ENCODE measurements at regions not wholly inside any gene's neighbourhood (a gene's known extent, or its start where the extent isn't known, plus 50 kb on each side); places are given as distances from the start of the nearest gene placed in this dataset.
A peak's percentile ranks its signal among the peaks of the same experiment; 100 is the strongest.

DNA sequence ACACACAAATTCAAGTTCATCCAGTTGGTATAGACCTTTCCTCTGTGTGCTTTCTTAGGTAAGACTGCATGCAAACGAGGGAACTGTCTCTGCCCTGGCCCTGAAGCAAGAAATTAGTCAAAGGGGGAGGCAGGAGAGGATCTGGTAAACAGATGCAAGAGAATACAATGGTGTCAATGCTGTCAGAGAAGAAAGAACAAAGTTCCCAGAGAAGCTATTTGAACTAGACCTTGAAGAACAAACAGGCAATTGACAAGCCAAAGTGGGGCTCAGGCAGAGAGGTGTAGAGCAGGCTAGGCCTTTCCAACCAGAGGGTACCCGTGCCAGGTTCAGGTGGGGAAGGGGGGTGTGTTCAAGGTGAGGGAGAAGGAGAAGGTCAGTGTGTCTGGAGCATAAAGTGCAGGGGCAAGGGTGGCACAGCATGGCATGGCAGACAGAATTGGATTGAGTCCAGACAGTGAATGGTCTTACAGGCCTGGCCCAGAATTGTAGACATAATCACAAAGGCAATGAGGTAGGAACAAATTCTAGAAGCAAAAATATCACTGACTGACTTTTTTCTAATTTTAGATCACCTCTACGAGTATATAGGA is 95.0 kb upstream of the STARD13 start:
- H3K4me1 Mint-ChIP-seq (ENCODE audit: low read depth in 2 of 2) = no peaks in the 10 kb centered on the region
- H3K9me3 Mint-ChIP-seq = no peaks in the 10 kb centered on the region
- no peak overlapping the region for H3K27ac Mint-ChIP-seq
- no peaks in the 10 kb centered on the region for H3K27me3 Mint-ChIP-seq
- H3K4me3 Mint-ChIP-seq = no peak overlapping the region
- no peak for DNase-seq (ENCODE audit: low spot score)
- no peak for ATAC-seq
- H3K36me3 Mint-ChIP-seq = no peaks in the 10 kb centered on the region

DNA sequence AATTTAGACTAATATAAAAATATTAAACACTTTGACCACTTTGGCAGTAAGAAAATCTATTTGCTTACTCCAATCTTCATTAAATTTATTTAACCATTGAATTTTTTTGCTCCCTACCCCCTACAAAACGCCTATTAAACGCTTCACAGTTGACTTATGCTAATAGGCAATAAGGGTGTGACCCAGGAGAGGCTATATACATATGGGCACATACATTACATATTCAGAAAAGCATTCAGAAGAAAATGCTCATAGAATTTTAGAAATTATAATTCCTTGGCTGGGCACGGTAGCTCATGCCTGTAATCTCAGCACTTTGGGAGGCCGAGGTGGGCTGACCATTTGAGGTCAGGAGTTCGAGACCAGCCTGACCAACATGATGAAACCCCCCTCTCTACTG is 95.6 kb upstream of the STARD13 start:
- no peaks in the 10 kb centered on the region for H3K4me1 Mint-ChIP-seq (ENCODE audit: low read depth in 2 of 2)
- no peak overlapping the region for H3K27ac Mint-ChIP-seq
- H3K4me3 Mint-ChIP-seq = no peak overlapping the region
- H3K36me3 Mint-ChIP-seq = no peaks in the 10 kb centered on the region
- H3K27me3 Mint-ChIP-seq = no peaks in the 10 kb centered on the region
- no peak for DNase-seq (ENCODE audit: low spot score)
- no peak for ATAC-seq
- no peaks in the 10 kb centered on the region for H3K9me3 Mint-ChIP-seq

DNA sequence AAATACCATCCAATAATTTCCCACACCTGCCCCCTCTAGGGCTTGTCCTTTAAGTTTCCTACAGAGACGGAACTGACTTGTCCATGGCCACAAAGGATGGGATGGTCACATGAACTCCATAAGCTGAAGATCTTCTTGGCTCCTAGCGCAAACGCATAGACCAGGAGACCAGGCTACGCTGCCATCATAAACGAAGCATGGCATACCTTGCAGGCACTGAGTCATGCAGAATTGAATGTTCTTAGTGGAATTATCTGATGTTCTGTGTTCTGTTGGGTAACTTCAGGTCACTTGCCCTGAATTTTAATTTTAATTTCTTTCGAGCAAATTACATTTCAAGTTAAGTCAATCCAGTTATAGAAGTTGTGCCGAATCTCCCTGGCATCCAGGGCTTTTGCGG is 96.4 kb upstream of the STARD13 start:
- no peak overlapping the region for H3K4me3 Mint-ChIP-seq
- H3K27ac Mint-ChIP-seq = no peak overlapping the region
- no peaks in the 10 kb centered on the region for H3K27me3 Mint-ChIP-seq
- H3K36me3 Mint-ChIP-seq = no peaks in the 10 kb centered on the region
- ATAC-seq (no peak), DNase-seq (ENCODE audit: low spot score) (no peak)
- no peaks in the 10 kb centered on the region for H3K9me3 Mint-ChIP-seq
- no peaks in the 10 kb centered on the region for H3K4me1 Mint-ChIP-seq (ENCODE audit: low read depth in 2 of 2)

DNA sequence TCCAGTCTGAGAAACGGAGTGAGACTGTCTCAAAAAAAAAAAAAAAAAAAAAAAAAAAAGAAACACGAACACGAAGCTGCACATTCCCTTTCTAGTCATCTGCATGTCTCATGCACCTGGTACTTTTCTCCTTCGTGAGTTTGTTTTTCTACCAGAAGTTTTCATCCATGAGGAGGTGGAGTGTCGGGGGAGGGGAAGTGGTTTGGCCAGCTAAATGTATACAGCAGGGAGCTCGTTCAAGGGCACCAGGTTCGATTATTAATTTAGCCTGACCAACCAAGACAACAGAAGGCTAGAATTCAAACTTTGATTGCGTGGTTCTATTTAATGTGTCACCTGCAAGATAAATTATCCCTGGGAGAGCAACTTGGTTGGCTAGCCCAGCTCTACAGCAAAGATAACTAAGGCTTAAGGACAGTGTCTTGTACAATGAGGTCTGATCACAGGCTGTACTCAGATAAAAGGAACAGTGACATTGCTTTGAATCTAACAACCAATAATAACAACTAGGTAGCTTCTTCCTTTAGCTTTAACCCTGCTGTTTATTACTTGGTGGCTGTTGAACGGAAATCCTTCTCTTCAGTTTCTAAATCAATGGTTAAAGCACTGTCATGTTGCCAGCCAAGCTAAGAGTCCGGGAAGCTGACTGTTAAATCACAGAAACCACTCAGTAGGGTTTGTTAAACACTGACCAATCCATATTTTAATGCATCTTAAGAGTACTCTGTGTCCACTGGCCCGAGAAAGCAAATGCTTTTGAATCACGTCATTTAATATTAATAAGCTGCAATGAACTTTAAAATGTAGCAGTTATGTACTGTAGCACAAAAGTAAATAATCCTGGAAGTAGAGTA is 98.4 kb upstream of the STARD13 start:
- no peaks in the 10 kb centered on the region for H3K36me3 Mint-ChIP-seq
- H3K27me3 Mint-ChIP-seq = no peaks in the 10 kb centered on the region
- DNase-seq (ENCODE audit: low spot score) = no peak
- no peak overlapping the region for H3K4me3 Mint-ChIP-seq
- no peak overlapping the region for H3K27ac Mint-ChIP-seq
- no peak for ATAC-seq
- H3K9me3 Mint-ChIP-seq = no peaks in the 10 kb centered on the region
- H3K4me1 Mint-ChIP-seq (ENCODE audit: low read depth in 2 of 2) = no peaks in the 10 kb centered on the region

DNA sequence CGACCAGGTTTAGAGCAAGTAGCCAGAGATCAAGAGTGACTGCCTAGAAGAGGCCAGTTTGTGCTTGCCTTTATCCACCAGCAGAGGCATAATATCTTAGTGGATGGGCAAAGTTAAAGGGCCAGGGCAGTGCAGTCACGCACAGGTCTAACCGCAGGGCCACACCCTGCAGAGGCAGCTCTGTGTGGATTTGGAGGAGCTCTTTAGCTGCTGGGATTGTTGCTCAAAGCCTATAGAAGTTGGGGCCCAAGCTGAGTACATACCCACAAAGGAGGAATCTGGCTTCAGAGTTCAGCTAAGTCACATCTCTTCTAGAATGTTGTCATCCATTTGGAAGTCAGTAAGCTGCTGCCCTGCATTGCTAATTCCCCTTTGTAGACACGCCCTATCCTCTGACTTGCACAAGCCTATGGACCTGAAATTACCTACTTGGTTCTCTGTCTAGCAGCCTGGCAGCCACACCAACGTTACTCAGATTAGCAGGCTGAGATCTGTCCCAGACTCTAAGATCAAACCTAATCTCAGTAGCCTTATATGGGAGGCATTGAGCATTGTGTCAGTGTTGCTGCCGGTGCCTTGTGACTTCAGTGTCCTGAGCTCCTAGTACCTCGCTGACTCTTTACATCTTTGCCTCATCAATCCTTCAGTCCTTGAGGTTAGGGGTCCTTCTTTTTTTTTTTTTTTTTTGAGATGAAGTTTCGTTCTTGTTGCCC is 102.9 kb upstream of the STARD13 start:
- H3K9me3 Mint-ChIP-seq = no peaks in the 10 kb centered on the region
- DNase-seq (ENCODE audit: low spot score) (no peak), ATAC-seq (peak; percentile 24)
- H3K27me3 Mint-ChIP-seq = no peaks in the 10 kb centered on the region
- H3K4me1 Mint-ChIP-seq (ENCODE audit: low read depth in 2 of 2) = no peaks in the 10 kb centered on the region
- H3K4me3 Mint-ChIP-seq = no peak overlapping the region
- H3K36me3 Mint-ChIP-seq = no peaks in the 10 kb centered on the region
- no peak overlapping the region for H3K27ac Mint-ChIP-seq

GRCh38 chr13:33392794-33393405 is 107.3 kb upstream of the STARD13 start:
- Mint-ChIP-seq H3K36me3 (no peaks in the 10 kb centered on the region), H3K27ac (no peak overlapping the region), H3K27me3 (peaks cover 0 to 6% of the 10 kb centered on the region in 2 donors), H3K4me3 (no peak overlapping the region), H3K9me3 (no peaks in the 10 kb centered on the region), H3K4me1 (ENCODE audit: low read depth in 2 of 2) (no peaks in the 10 kb centered on the region)
- no peak for ATAC-seq
- DNase-seq (ENCODE audit: low spot score) = no peak

DNA sequence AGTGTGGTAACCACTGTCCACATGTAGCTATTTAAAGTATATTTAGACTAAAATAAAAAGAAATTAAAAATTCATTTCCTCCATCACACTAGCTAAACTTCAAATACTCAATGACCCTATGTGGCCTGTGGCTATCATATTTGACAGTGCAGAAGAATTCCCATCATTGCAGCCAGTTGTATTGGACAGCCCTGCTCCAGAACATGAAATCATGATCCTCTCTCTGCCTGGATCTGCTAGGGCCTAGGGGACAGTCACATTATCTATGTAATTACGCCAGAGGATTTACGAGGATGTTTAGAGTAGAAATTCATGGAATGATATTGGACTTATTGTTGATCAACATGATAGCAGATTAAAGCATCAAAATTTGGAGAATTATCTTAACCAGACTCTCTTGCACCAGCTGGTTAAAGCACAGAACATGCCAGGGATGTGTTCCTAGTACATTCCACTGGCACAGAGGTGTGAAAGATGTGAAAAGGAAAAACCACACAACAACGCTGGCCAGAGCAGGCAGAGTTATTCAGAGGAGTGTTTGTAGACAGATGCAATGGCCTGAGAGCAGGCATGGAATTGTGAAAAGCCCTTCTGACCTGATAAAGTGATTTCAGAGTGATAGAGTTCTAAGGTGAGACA is 108.9 kb upstream of the STARD13 start:
- peaks cover 0 to 6% of the 10 kb centered on the region in 2 donors for H3K27me3 Mint-ChIP-seq
- ATAC-seq (no peak), DNase-seq (ENCODE audit: low spot score) (no peak)
- H3K27ac Mint-ChIP-seq = no peak overlapping the region
- no peak overlapping the region for H3K4me3 Mint-ChIP-seq
- no peaks in the 10 kb centered on the region for H3K36me3 Mint-ChIP-seq
- H3K9me3 Mint-ChIP-seq = no peaks in the 10 kb centered on the region
- H3K4me1 Mint-ChIP-seq (ENCODE audit: low read depth in 2 of 2) = no peaks in the 10 kb centered on the region

DNA sequence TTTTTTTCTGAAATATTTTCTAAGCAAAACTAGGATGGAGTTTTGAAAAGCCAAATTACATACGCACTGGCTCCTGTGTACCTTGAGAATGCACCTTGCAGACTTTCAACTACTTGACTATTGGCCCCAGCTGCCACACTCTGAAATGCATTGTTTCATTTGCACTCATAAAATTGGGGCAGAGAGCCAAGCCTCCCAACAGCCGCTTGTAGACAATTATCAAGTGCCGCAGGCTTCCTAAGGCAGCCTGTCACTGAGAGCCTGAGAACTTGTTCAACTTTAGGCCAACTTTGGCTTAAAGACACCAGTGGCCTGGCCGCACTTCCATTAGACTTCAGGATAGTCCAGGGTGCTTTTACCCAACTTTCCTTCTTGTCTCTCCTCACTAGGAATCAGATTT is 115.7 kb upstream of the STARD13 start:
- no peak for ATAC-seq
- H3K4me1 Mint-ChIP-seq (ENCODE audit: low read depth in 2 of 2) = no peaks in the 10 kb centered on the region
- H3K4me3 Mint-ChIP-seq = no peak overlapping the region
- no peak overlapping the region for H3K27ac Mint-ChIP-seq
- no peaks in the 10 kb centered on the region for H3K27me3 Mint-ChIP-seq
- DNase-seq (ENCODE audit: low spot score) = no peak
- H3K36me3 Mint-ChIP-seq = no peaks in the 10 kb centered on the region
- H3K9me3 Mint-ChIP-seq = peaks cover 3% of the 10 kb centered on the region

DNA sequence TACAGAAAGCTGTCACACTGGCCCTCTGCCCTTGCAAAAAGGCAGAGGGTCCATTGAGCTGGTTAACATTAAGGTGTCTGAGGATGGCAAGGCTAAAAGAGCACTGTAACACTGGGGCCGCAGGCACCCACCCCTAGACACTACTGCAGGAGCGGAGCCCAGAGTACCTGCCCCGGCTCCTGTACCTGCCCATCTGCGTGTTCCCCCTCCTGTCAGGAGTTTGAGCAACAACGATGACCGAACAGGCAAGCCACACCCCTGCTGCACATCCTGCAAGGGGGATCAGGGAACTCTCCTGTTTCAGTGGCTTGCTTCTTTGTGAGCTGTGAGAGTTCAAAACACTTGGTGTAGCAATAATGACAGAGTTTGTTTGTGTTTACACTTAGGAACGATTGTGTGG is 117.4 kb upstream of the STARD13 start:
- DNase-seq (ENCODE audit: low spot score) = no peak
- peaks cover 3% of the 10 kb centered on the region for H3K9me3 Mint-ChIP-seq
- no peak overlapping the region for H3K4me3 Mint-ChIP-seq
- no peaks in the 10 kb centered on the region for H3K36me3 Mint-ChIP-seq
- H3K27me3 Mint-ChIP-seq = no peaks in the 10 kb centered on the region
- H3K27ac Mint-ChIP-seq = no peak overlapping the region
- H3K4me1 Mint-ChIP-seq (ENCODE audit: low read depth in 2 of 2) = no peaks in the 10 kb centered on the region
- no peak for ATAC-seq

GRCh38 chr13:33403807-33404362 is 118.3 kb upstream of the STARD13 start:
- no peak overlapping the region for H3K4me3 Mint-ChIP-seq

DNA sequence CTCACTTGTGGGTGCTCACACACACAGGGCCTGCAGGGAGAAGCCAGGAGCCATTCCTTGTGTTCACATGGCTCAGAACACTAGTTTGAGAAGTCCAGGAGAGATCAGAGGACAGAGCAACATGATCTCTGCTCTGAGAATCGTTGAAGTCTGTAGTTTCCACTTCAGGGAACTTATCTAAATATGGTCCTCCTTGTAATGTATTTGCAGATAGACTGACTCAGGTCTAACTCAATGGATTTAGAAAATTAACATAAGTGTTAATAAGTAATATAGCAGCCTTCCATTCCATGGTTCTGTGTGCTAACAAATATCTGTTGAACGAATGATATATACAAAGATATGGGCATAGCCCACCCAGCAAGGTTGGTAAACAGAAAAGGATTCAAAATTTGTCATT is 119.8 kb upstream of the STARD13 start:
- H3K4me1 Mint-ChIP-seq (ENCODE audit: low read depth in 2 of 2) = no peaks in the 10 kb centered on the region

More at GRCh38 chr13:33403807-33404362, 118.3 kb upstream of the STARD13 start:
- Mint-ChIP-seq H3K27ac (no peak overlapping the region), H3K27me3 (peaks cover 0 to 7% of the 10 kb centered on the region in 2 donors), H3K4me1 (ENCODE audit: low read depth in 2 of 2) (no peaks in the 10 kb centered on the region), H3K9me3 (peaks cover 3% of the 10 kb centered on the region), H3K36me3 (no peaks in the 10 kb centered on the region)
- ATAC-seq (no peak), DNase-seq (ENCODE audit: low spot score) (no peak)

DNA sequence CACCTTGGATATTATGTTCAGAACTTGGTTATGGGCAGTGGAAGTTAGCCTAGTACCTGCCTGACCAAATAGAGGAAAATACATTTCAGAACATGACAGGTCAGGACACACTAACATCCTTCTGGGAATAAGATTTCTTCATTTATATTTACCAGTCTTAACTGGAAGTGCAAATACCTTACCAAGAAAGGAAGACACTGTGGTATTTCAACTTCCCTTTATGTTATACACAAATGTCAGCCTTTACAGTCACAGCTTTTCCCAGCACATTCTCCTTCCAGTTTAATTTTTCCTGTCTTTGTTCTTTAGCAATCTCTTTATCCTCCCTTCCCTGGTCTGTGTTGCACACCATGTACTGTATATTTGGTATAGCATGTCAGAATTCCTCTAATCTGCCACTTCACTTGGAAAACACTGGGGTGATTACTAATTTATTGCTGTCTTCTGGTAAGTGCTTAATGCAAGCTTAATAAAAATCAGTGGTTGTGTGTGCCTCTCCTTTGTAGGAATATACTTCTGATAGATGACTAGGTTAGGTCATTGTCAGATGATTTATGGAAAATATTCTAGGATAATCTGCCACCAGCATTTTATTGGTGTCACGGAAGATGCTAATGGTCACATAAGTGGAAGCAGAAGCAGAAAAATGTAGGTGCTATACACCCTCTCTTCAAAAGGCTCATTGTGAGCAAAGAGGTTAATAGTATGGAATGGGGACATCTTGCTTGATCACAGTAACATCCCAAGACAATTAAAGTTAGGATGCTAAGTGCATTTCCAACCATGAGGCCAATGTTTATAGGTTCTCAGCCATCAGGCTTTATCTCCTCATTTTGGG is 124.3 kb upstream of the STARD13 start:
- Mint-ChIP-seq H3K27ac (no peak overlapping the region), H3K9me3 (no peaks in the 10 kb centered on the region), H3K27me3 (peaks cover 0 to 36% of the 10 kb centered on the region in 2 donors), H3K4me1 (ENCODE audit: low read depth in 2 of 2) (no peaks in the 10 kb centered on the region), H3K4me3 (no peak overlapping the region), H3K36me3 (no peaks in the 10 kb centered on the region)
- no peak for DNase-seq (ENCODE audit: low spot score)
- ATAC-seq = no peak

More for the DNA sequence above, 119.8 kb upstream of the STARD13 start:
- Mint-ChIP-seq H3K9me3 (peaks cover 3% of the 10 kb centered on the region), H3K27me3 (peaks cover 0 to 12% of the 10 kb centered on the region in 2 donors), H3K27ac (no peak overlapping the region), H3K4me3 (no peak overlapping the region), H3K36me3 (no peaks in the 10 kb centered on the region)
- DNase-seq (ENCODE audit: low spot score) = no peak
- ATAC-seq = peak in 1 of 2 donors; percentile 36

Data from natural killer cell treated with Interleukin-12 subunit alpha and Interleukin-12 subunit beta and Interleukin-15 and Interleukin-18, amount 100 ng/mL, for 72 hours (primary cell).